ENCODE measurements at regions not wholly inside any gene's neighbourhood (a gene's known extent, or its start where the extent isn't known, plus 50 kb on each side); places are given as distances from the start of the nearest gene placed in this dataset.

- no peak overlapping the region for H3K27ac ChIP-seq (ENCODE audit: low read depth, low read length)
- DNase-seq: no peak
- no peak overlapping the region for H2BK120ac ChIP-seq (ENCODE audit: insufficient read depth, low read length, poor library complexity)
- no peak overlapping the region for H4K12ac ChIP-seq (ENCODE audit: low read depth, low read length)
- no peaks in the 10 kb centered on the region for H3K79me1 ChIP-seq (ENCODE audit: low read length)
- no peak overlapping the region for H4K91ac ChIP-seq (ENCODE audit: low read depth, low read length)
- H3K4me1 ChIP-seq (ENCODE audit: control insufficient read depth in 1 of 2, insufficient read depth in 2 of 2, low read length in 2 of 2): no peaks in the 10 kb centered on the region
- no peak overlapping the region for H2AK5ac ChIP-seq (ENCODE audit: low read length)
- no peak overlapping the region for H3K18ac ChIP-seq (ENCODE audit: low read length)
- H2BK12ac ChIP-seq (ENCODE audit: low read length): no peak overlapping the region
- no peak overlapping the region for H3K14ac ChIP-seq (ENCODE audit: low read length)
- no peak overlapping the region for H2BK5ac ChIP-seq (ENCODE audit: low read depth, low read length, poor library complexity)
- no peak overlapping the region for H4K8ac ChIP-seq (ENCODE audit: low read depth, low read length)
- H3K4ac ChIP-seq (ENCODE audit: low read depth, low read length): no peak overlapping the region
- H3K9me3 ChIP-seq (ENCODE audit: insufficient read depth, low read depth, low read length): no peaks in the 10 kb centered on the region
- no peak overlapping the region for H3K9ac ChIP-seq (ENCODE audit: low read length)
- no CpG with 5 or more reads among the region's 3 CpGs for WGBS (ENCODE audit: extremely low coverage, insufficient coverage, insufficient read length)
- no peak overlapping the region for H2AFZ ChIP-seq (ENCODE audit: insufficient read depth, low read length, poor library complexity)
- H3K27me3 ChIP-seq (ENCODE audit: insufficient read depth, low read length): no peaks in the 10 kb centered on the region
- H3K23ac ChIP-seq (ENCODE audit: low read length): no peak overlapping the region
- no peak overlapping the region for H3K4me2 ChIP-seq (ENCODE audit: low read length)
- H3K79me2 ChIP-seq (ENCODE audit: control insufficient read depth, insufficient read depth, low read length, poor library complexity): no peaks in the 10 kb centered on the region
- no peak overlapping the region for H3K4me3 ChIP-seq (ENCODE audit: low read depth, low read length)
- no peaks in the 10 kb centered on the region for H3K36me3 ChIP-seq (ENCODE audit: control insufficient read depth in 1 of 2, insufficient read depth in 2 of 2, low read length in 2 of 2)
These were observed 373.4 kb downstream of the FOXG1 start for GRCh38 chr14:29140016-29140415.

- Histone ChIP-seq H4K91ac (ENCODE audit: low read depth, low read length) (no peak overlapping the region), H3K23ac (ENCODE audit: low read length) (no peak overlapping the region), H3K4me3 (ENCODE audit: low read depth, low read length) (no peak overlapping the region), H2BK120ac (ENCODE audit: insufficient read depth, low read length, poor library complexity) (no peak overlapping the region), H3K36me3 (ENCODE audit: control insufficient read depth in 1 of 2, insufficient read depth in 2 of 2, low read length in 2 of 2) (no peaks in the 10 kb centered on the region), H3K27me3 (ENCODE audit: insufficient read depth, low read length) (no peaks in the 10 kb centered on the region), H3K79me2 (ENCODE audit: control insufficient read depth, insufficient read depth, low read length, poor library complexity) (no peaks in the 10 kb centered on the region), H3K27ac (ENCODE audit: low read depth, low read length) (no peak overlapping the region), H3K9ac (ENCODE audit: low read length) (no peak overlapping the region), H3K18ac (ENCODE audit: low read length) (no peak overlapping the region), H3K4me1 (ENCODE audit: control insufficient read depth in 1 of 2, insufficient read depth in 2 of 2, low read length in 2 of 2) (no peaks in the 10 kb centered on the region), H3K14ac (ENCODE audit: low read length) (no peak overlapping the region), H2AFZ (ENCODE audit: insufficient read depth, low read length, poor library complexity) (no peak overlapping the region), H2BK5ac (ENCODE audit: low read depth, low read length, poor library complexity) (no peak overlapping the region), H2AK5ac (ENCODE audit: low read length) (no peak overlapping the region), H3K4ac (ENCODE audit: low read depth, low read length) (no peak overlapping the region), H3K9me3 (ENCODE audit: insufficient read depth, low read depth, low read length) (no peaks in the 10 kb centered on the region), H4K8ac (ENCODE audit: low read depth, low read length) (no peak overlapping the region), H4K12ac (ENCODE audit: low read depth, low read length) (no peak overlapping the region), H2BK12ac (ENCODE audit: low read length) (no peak overlapping the region), H3K4me2 (ENCODE audit: low read length) (no peak overlapping the region), H3K79me1 (ENCODE audit: low read length) (no peaks in the 10 kb centered on the region)
- WGBS (ENCODE audit: extremely low coverage, insufficient coverage, insufficient read length): no CpG with 5 or more reads among the region's 2 CpGs
- DNase-seq: peak in 1 of 2 donors; percentile 5
These were observed 378.0 kb downstream of the FOXG1 start for GRCh38 chr14:29144621-29145020.

GRCh38 chr14:29148221-29148620 is 381.6 kb downstream of the FOXG1 start:
- no peak overlapping the region for H3K4me3 ChIP-seq (ENCODE audit: low read depth, low read length)
- H4K8ac ChIP-seq (ENCODE audit: low read depth, low read length): no peak overlapping the region
- H2BK120ac ChIP-seq (ENCODE audit: insufficient read depth, low read length, poor library complexity): no peak overlapping the region
- H2BK12ac ChIP-seq (ENCODE audit: low read length): no peak overlapping the region
- H3K79me1 ChIP-seq (ENCODE audit: low read length): no peaks in the 10 kb centered on the region
- H3K79me2 ChIP-seq (ENCODE audit: control insufficient read depth, insufficient read depth, low read length, poor library complexity): no peaks in the 10 kb centered on the region
- no peak overlapping the region for H3K27ac ChIP-seq (ENCODE audit: low read depth, low read length)
- no peaks in the 10 kb centered on the region for H3K9me3 ChIP-seq (ENCODE audit: insufficient read depth, low read depth, low read length)
- H2AK5ac ChIP-seq (ENCODE audit: low read length): no peak overlapping the region
- no peak overlapping the region for H3K14ac ChIP-seq (ENCODE audit: low read length)
- H3K4me1 ChIP-seq (ENCODE audit: control insufficient read depth in 1 of 2, insufficient read depth in 2 of 2, low read length in 2 of 2): no peaks in the 10 kb centered on the region
- no peak overlapping the region for H3K18ac ChIP-seq (ENCODE audit: low read length)
- no peaks in the 10 kb centered on the region for H3K36me3 ChIP-seq (ENCODE audit: control insufficient read depth in 1 of 2, insufficient read depth in 2 of 2, low read length in 2 of 2)
- no peak overlapping the region for H3K4me2 ChIP-seq (ENCODE audit: low read length)
- no peak overlapping the region for H3K4ac ChIP-seq (ENCODE audit: low read depth, low read length)
- DNase-seq: no peak
- no peak overlapping the region for H3K9ac ChIP-seq (ENCODE audit: low read length)
- no peak overlapping the region for H4K91ac ChIP-seq (ENCODE audit: low read depth, low read length)
- no peak overlapping the region for H3K23ac ChIP-seq (ENCODE audit: low read length)
- H3K27me3 ChIP-seq (ENCODE audit: insufficient read depth, low read length): no peaks in the 10 kb centered on the region
- H4K12ac ChIP-seq (ENCODE audit: low read depth, low read length): no peak overlapping the region
- H2AFZ ChIP-seq (ENCODE audit: insufficient read depth, low read length, poor library complexity): no peak overlapping the region
- whole genome bisulfite sequencing (ENCODE audit: extremely low coverage, insufficient coverage, insufficient read length): no CpG with 5 or more reads among the region's 2 CpGs
- H2BK5ac ChIP-seq (ENCODE audit: low read depth, low read length, poor library complexity): no peak overlapping the region

- no peaks in the 10 kb centered on the region for H3K79me2 ChIP-seq (ENCODE audit: control insufficient read depth, insufficient read depth, low read length, poor library complexity)
- H3K4me3 ChIP-seq (ENCODE audit: low read depth, low read length): no peak overlapping the region
- no peak overlapping the region for H3K18ac ChIP-seq (ENCODE audit: low read length)
- no peaks in the 10 kb centered on the region for H3K79me1 ChIP-seq (ENCODE audit: low read length)
- no peaks in the 10 kb centered on the region for H3K9me3 ChIP-seq (ENCODE audit: insufficient read depth, low read depth, low read length)
- no peak overlapping the region for H3K14ac ChIP-seq (ENCODE audit: low read length)
- no peak overlapping the region for H2BK5ac ChIP-seq (ENCODE audit: low read depth, low read length, poor library complexity)
- DNase-seq: no peak
- no peak overlapping the region for H2AK5ac ChIP-seq (ENCODE audit: low read length)
- no peak overlapping the region for H2AFZ ChIP-seq (ENCODE audit: insufficient read depth, low read length, poor library complexity)
- H3K9ac ChIP-seq (ENCODE audit: low read length): no peak overlapping the region
- H4K8ac ChIP-seq (ENCODE audit: low read depth, low read length): no peak overlapping the region
- H3K36me3 ChIP-seq (ENCODE audit: control insufficient read depth in 1 of 2, insufficient read depth in 2 of 2, low read length in 2 of 2): no peaks in the 10 kb centered on the region
- no peak overlapping the region for H4K12ac ChIP-seq (ENCODE audit: low read depth, low read length)
- no peak overlapping the region for H2BK120ac ChIP-seq (ENCODE audit: insufficient read depth, low read length, poor library complexity)
- H3K4me2 ChIP-seq (ENCODE audit: low read length): no peak overlapping the region
- no peak overlapping the region for H3K23ac ChIP-seq (ENCODE audit: low read length)
- no peaks in the 10 kb centered on the region for H3K4me1 ChIP-seq (ENCODE audit: control insufficient read depth in 1 of 2, insufficient read depth in 2 of 2, low read length in 2 of 2)
- no peak overlapping the region for H3K27ac ChIP-seq (ENCODE audit: low read depth, low read length)
- no peak overlapping the region for H3K4ac ChIP-seq (ENCODE audit: low read depth, low read length)
- H2BK12ac ChIP-seq (ENCODE audit: low read length): no peak overlapping the region
- H4K91ac ChIP-seq (ENCODE audit: low read depth, low read length): no peak overlapping the region
- no peaks in the 10 kb centered on the region for H3K27me3 ChIP-seq (ENCODE audit: insufficient read depth, low read length)
These were observed 383.2 kb downstream of the FOXG1 start for GRCh38 chr14:29149798-29150197.
